ENCODE measurements at regions not wholly inside any gene's neighbourhood (a gene's known extent, or its start where the extent isn't known, plus 50 kb on each side); places are given as distances from the start of the nearest gene placed in this dataset.

DNA sequence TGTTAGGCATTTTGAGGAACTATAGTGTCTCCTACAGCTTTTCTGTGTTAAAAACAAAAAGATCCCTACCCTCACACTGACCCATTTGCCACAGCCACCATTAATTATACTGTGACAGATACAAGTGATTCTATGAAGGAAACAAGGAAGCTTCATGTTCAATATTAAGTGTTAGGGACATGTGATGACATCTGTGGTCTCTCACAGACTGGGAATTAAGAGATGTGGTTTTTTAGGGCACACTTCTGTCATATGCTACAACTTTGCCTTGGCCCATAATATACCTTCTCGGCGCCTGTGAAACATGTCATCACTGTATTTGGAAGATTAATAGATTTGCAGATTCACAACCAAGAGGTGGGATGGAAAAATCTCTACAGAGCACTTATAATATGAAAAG, 102.9 kb upstream of the TCF21 start:
- no peaks in the 10 kb centered on the region for H3K36me3 ChIP-seq (ENCODE audit: insufficient read depth, low read length, poor library complexity, severe bottlenecking)
- CTCF ChIA-PET = no interaction called here
- no peaks in the 10 kb centered on the region for H3K9me3 ChIP-seq (ENCODE audit: low read depth, low read length, poor library complexity, severe bottlenecking)
- DNase-seq (ENCODE audit: low spot score) = no peak
- no TSS peak for BruUV-seq (replicated peaks)
- H3K4me3 ChIP-seq (ENCODE audit: low read depth, low read length, poor library complexity, severe bottlenecking) = no peak overlapping the region
- H3K27ac ChIP-seq (ENCODE audit: low read depth, low read length, poor library complexity, severe bottlenecking) = no peak overlapping the region
- intact Hi-C loops (cut with micrococcal nuclease; ENCODE audit: unreplicated experiment) = no loop called here
- POLR2A ChIA-PET (ENCODE audit: low non-redundant PET) = no interaction called here
- peaks cover 10% of the 10 kb centered on the region for H3K27me3 ChIP-seq (replicated peaks; ENCODE audit: insufficient read depth, low read depth, low read length, poor library complexity)
- no peaks in the 10 kb centered on the region for H3K4me1 ChIP-seq (ENCODE audit: insufficient read depth, low read length, poor library complexity, severe bottlenecking)
- TF ChIP-seq CTCF (conservative IDR thresholded peaks at IDR 0.05; ENCODE audit: low read depth, low read length) (no peak), EZH2 (IDR thresholded peaks at IDR 0.05; ENCODE audit: borderline replicate concordance, low read depth, low read length, poor library complexity, severe bottlenecking) (no peak)

- Histone ChIP-seq H3K4me3 (ENCODE audit: low read depth, low read length, poor library complexity, severe bottlenecking) (no peak overlapping the region), H3K4me1 (ENCODE audit: insufficient read depth, low read length, poor library complexity, severe bottlenecking) (no peaks in the 10 kb centered on the region), H3K27me3 (replicated peaks; ENCODE audit: insufficient read depth, low read depth, low read length, poor library complexity) (peaks cover 10% of the 10 kb centered on the region), H3K27ac (ENCODE audit: low read depth, low read length, poor library complexity, severe bottlenecking) (no peak overlapping the region), H3K9me3 (ENCODE audit: low read depth, low read length, poor library complexity, severe bottlenecking) (no peaks in the 10 kb centered on the region), H3K36me3 (ENCODE audit: insufficient read depth, low read length, poor library complexity, severe bottlenecking) (no peaks in the 10 kb centered on the region)
- POLR2A ChIA-PET (ENCODE audit: low non-redundant PET) = no interaction called here
- intact Hi-C loops (cut with micrococcal nuclease; ENCODE audit: unreplicated experiment) = no loop called here
- DNase-seq (ENCODE audit: low spot score) = no peak
- TF ChIP-seq EZH2 (IDR thresholded peaks at IDR 0.05; ENCODE audit: borderline replicate concordance, low read depth, low read length, poor library complexity, severe bottlenecking) (no peak), CTCF (conservative IDR thresholded peaks at IDR 0.05; ENCODE audit: low read depth, low read length) (no peak)
- BruUV-seq (replicated peaks) = no TSS peak
- CTCF ChIA-PET = no interaction called here
Observed at GRCh38 chr6:133787122-133787521, 101.8 kb upstream of the TCF21 start.

- no peak for DNase-seq (ENCODE audit: low spot score)
- ChIA-PET POLR2A (ENCODE audit: low non-redundant PET) (no interaction called here), CTCF (interaction anchor here (0.6 kb wide), 1 partner anchor 321 kb away, joined by 4 read pairs; no protein-coding TSS in a partner anchor)
- Histone ChIP-seq H3K27me3 (replicated peaks; ENCODE audit: insufficient read depth, low read depth, low read length, poor library complexity) (peaks cover 10% of the 10 kb centered on the region), H3K9me3 (ENCODE audit: low read depth, low read length, poor library complexity, severe bottlenecking) (no peaks in the 10 kb centered on the region), H3K4me1 (ENCODE audit: insufficient read depth, low read length, poor library complexity, severe bottlenecking) (no peaks in the 10 kb centered on the region), H3K27ac (ENCODE audit: low read depth, low read length, poor library complexity, severe bottlenecking) (no peak overlapping the region), H3K4me3 (ENCODE audit: low read depth, low read length, poor library complexity, severe bottlenecking) (no peak overlapping the region), H3K36me3 (ENCODE audit: insufficient read depth, low read length, poor library complexity, severe bottlenecking) (no peaks in the 10 kb centered on the region)
- no TSS peak for BruUV-seq (replicated peaks)
- intact Hi-C loops (cut with micrococcal nuclease; ENCODE audit: unreplicated experiment) = no loop called here
- TF ChIP-seq EZH2 (IDR thresholded peaks at IDR 0.05; ENCODE audit: borderline replicate concordance, low read depth, low read length, poor library complexity, severe bottlenecking) (no peak), CTCF (conservative IDR thresholded peaks at IDR 0.05; ENCODE audit: low read depth, low read length) (no peak)
Observed at GRCh38 chr6:133787859-133788505, 100.9 kb upstream of the TCF21 start.
